ENCODE measurements at regions not wholly inside any gene's neighbourhood (a gene's known extent, or its start where the extent isn't known, plus 50 kb on each side); places are given as distances from the start of the nearest gene placed in this dataset.

DNA sequence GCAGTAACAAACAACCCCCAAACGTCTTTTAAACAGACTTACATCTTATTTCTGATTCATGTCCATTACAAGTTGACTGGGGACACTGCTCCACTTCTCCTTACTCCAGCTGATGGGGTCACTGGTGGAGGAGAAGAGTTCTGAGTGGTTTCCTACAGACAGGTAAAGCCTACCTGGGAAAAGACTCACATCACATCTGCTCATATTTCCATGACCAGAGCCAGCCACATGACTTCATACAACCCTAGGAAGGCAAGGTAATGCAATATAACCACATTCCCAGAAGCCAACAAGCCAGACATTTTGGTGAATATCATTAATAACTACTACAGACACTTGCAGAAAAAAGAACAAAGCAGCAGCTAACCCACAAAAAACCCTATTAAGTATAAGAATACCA is 90.5 kb upstream of the IRX6 start:
- intact Hi-C loops (cut with micrococcal nuclease) = no loop called here
- dilution Hi-C loops (cut with MboI; ENCODE audit: extremely low pct_ligation_motif_present, low sequenced_read_pairs) = no loop called here
- no peaks in the 10 kb centered on the region for H3K27me3 ChIP-seq (ENCODE audit: control insufficient read depth in 2 of 2, insufficient read depth in 2 of 2, low read length in 2 of 2)
- BruUV-seq (replicated peaks) = no TSS peak
- H3K9ac ChIP-seq (replicated peaks; ENCODE audit: extremely low read depth, insufficient read depth, low read length) = no peak overlapping the region
- ChIA-PET POLR2A (no interaction called here), CTCF (no interaction called here)
- no peak for DNase-seq (ENCODE audit: low read depth, low spot score)
- no peaks in the 10 kb centered on the region for H4K20me1 ChIP-seq (replicated peaks; ENCODE audit: control insufficient read depth, extremely low read depth, insufficient read depth, low read length)
- no peaks in the 10 kb centered on the region for H3K4me1 ChIP-seq (ENCODE audit: control insufficient read depth, extremely low read depth, insufficient read depth, low read length)
- no peaks in the 10 kb centered on the region for H3K9me1 ChIP-seq (replicated peaks; ENCODE audit: control insufficient read depth, extremely low read depth, insufficient read depth, low read length)
- no peak for FAIRE-seq
- no peaks in the 10 kb centered on the region for H3K9me3 ChIP-seq (replicated peaks; ENCODE audit: control insufficient read depth, insufficient read depth, low read length)
- no peak overlapping the region for H2AFZ ChIP-seq (ENCODE audit: low read depth, low read length)
- H3K27ac ChIP-seq (ENCODE audit: insufficient read depth, low read depth, low read length) = no peak overlapping the region
- no peaks in the 10 kb centered on the region for H3K79me2 ChIP-seq (ENCODE audit: control insufficient read depth, insufficient read depth, low read length)
- no peaks in the 10 kb centered on the region for H3K36me3 ChIP-seq (ENCODE audit: control insufficient read depth in 2 of 2, extremely low read depth in 1 of 2, insufficient read depth in 2 of 2, low read length in 2 of 2)
- TF ChIP-seq FOS (IDR thresholded peaks at IDR 0.05; ENCODE audit: borderline replicate concordance, insufficient read depth, low read length) (no peak), EZH2 (IDR thresholded peaks at IDR 0.05; ENCODE audit: borderline replicate concordance, low read depth, low read length, severe bottlenecking) (no peak), POLR2AphosphoS5 (IDR thresholded peaks at IDR 0.05; ENCODE audit: insufficient read depth, low read depth, low read length) (no peak), MYC (IDR thresholded peaks at IDR 0.05; ENCODE audit: low read depth, low read length) (no peak)
- no peak overlapping the region for H3K4me2 ChIP-seq (ENCODE audit: insufficient read depth, low read length)
- H3K4me3 ChIP-seq (replicated peaks in 1 of 3; ENCODE audit: insufficient read depth in 1 of 3, low read depth in 1 of 3, low read length in 3 of 3) = no peak overlapping the region

DNA sequence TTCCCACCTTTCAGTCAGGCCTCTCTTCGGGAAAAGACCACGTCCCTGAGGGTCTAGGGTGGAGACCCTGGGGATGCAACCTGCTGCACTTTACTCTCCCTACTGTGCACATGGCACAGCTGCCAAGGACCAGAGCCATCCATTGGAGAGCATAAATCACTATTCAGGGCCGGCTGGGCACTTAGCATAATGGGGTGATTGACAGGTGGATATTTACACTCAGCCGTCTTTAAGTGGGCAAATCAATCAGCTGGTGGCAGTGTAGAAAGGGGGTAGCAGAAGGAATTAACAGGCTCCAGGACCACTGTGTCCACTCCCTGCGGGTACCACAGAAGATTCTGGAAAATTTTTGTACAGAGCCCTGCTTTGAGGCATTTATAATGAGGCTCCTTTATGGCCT is 87.3 kb upstream of the IRX6 start:
- no TSS peak for BruUV-seq (replicated peaks)
- dilution Hi-C loops (cut with MboI; ENCODE audit: extremely low pct_ligation_motif_present, low sequenced_read_pairs) (no loop called here), intact Hi-C loops (cut with micrococcal nuclease) (no loop called here)
- POLR2A ChIA-PET = no interaction called here
- H3K4me3 ChIP-seq (replicated peaks in 1 of 3; ENCODE audit: insufficient read depth in 1 of 3, low read depth in 1 of 3, low read length in 3 of 3) = no peak overlapping the region
- no peak for FAIRE-seq
- H3K36me3 ChIP-seq (ENCODE audit: control insufficient read depth in 2 of 2, extremely low read depth in 1 of 2, insufficient read depth in 2 of 2, low read length in 2 of 2) = no peaks in the 10 kb centered on the region
- no peaks in the 10 kb centered on the region for H3K27me3 ChIP-seq (ENCODE audit: control insufficient read depth in 2 of 2, insufficient read depth in 2 of 2, low read length in 2 of 2)
- no peak overlapping the region for H3K27ac ChIP-seq (ENCODE audit: insufficient read depth, low read depth, low read length)
- no peak for DNase-seq (ENCODE audit: low read depth, low spot score)
- H3K4me1 ChIP-seq (ENCODE audit: control insufficient read depth, extremely low read depth, insufficient read depth, low read length) = no peaks in the 10 kb centered on the region
- no peaks in the 10 kb centered on the region for H3K9me1 ChIP-seq (replicated peaks; ENCODE audit: control insufficient read depth, extremely low read depth, insufficient read depth, low read length)
- no peak for TF ChIP-seq MYC (IDR thresholded peaks at IDR 0.05; ENCODE audit: low read depth, low read length)
- TF ChIP-seq GATA2 (IDR thresholded peaks at IDR 0.05; ENCODE audit: insufficient read depth, insufficient read length, low read depth, low read length) = no peak
- no peak for TF ChIP-seq POLR2A (IDR thresholded peaks at IDR 0.05; ENCODE audit: low read depth, low read length)
- TF ChIP-seq, protein P1, sequence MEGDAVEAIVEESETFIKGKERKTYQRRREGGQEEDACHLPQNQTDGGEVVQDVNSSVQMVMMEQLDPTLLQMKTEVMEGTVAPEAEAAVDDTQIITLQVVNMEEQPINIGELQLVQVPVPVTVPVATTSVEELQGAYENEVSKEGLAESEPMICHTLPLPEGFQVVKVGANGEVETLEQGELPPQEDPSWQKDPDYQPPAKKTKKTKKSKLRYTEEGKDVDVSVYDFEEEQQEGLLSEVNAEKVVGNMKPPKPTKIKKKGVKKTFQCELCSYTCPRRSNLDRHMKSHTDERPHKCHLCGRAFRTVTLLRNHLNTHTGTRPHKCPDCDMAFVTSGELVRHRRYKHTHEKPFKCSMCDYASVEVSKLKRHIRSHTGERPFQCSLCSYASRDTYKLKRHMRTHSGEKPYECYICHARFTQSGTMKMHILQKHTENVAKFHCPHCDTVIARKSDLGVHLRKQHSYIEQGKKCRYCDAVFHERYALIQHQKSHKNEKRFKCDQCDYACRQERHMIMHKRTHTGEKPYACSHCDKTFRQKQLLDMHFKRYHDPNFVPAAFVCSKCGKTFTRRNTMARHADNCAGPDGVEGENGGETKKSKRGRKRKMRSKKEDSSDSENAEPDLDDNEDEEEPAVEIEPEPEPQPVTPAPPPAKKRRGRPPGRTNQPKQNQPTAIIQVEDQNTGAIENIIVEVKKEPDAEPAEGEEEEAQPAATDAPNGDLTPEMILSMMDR (IDR thresholded peaks at IDR 0.05; ENCODE audit: extremely low read depth in 1 of 2, insufficient read depth in 1 of 2, low read depth in 1 of 2, low read length in 2 of 2) = no peak
- no peak for TF ChIP-seq FOS (IDR thresholded peaks at IDR 0.05; ENCODE audit: borderline replicate concordance, insufficient read depth, low read length)
- H2AFZ ChIP-seq (ENCODE audit: low read depth, low read length) = no peak overlapping the region
- H3K9ac ChIP-seq (replicated peaks; ENCODE audit: extremely low read depth, insufficient read depth, low read length) = no peak overlapping the region
- no peaks in the 10 kb centered on the region for H3K9me3 ChIP-seq (replicated peaks; ENCODE audit: control insufficient read depth, insufficient read depth, low read length)
- no peaks in the 10 kb centered on the region for H4K20me1 ChIP-seq (replicated peaks; ENCODE audit: control insufficient read depth, extremely low read depth, insufficient read depth, low read length)
- CTCF ChIA-PET = no interaction called here
- no peak overlapping the region for H3K4me2 ChIP-seq (ENCODE audit: insufficient read depth, low read length)
- H3K79me2 ChIP-seq (ENCODE audit: control insufficient read depth, insufficient read depth, low read length) = no peaks in the 10 kb centered on the region

Measured in endothelial cell of umbilical vein (primary cell).